AG09319 (cell line): ENCODE measurements at regions not wholly inside any gene's neighbourhood (a gene's known extent, or its start where the extent isn't known, plus 50 kb on each side); places are given as distances from the start of the nearest gene placed in this dataset.
A peak's percentile ranks its signal among the peaks of the same experiment; 100 is the strongest.

ENCODE experiments used
- DNase-seq: peaks from one replicate; pipeline ENCODE4 v3.0.0-alpha.2; 2010; ENCODE audit warnings: low read depth; ENCODE audit errors: extremely low read depth
- TF ChIP-seq, protein P1 (sequence below): IDR thresholded peaks from 2 replicates; pipeline ENCODE4 v1.5.1; 2011; ENCODE audit warnings: low read depth, mild to moderate bottlenecking, inconsistent platforms, low read length, moderate library complexity

DNA sequence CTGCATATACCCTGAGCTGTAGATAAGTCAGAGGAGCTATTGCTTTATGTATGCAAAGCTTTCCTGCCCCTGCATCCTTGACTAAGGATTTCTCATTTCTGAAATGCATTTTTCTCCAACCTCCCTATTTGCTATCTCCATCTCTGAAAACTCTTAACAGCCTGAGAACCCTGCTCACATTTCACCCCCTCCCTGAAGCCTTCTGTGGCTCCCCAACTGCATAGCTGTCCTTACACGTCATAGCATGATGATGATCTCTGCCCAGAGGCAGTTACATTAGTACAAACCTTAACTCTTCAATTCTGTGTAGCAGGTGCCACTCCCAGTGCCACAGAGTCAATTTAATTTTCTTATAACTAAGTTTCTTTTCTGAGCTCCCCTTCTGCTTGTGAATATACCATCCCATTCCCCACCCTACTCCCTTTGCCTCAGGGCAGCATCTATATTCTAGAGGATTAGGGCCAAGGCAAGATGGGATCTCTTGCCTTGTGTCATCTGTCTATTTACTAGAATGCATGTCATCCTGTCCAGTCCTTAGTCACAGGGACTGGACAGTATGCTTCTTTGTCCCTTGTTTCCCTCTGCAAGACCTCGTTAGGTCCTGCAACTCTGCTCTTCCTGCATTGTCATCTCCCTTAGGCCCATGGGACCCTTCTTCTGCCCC, 149.7 kb upstream of the SPRY4 start:
- DNase-seq, result no peak
- TF ChIP-seq, protein P1, sequence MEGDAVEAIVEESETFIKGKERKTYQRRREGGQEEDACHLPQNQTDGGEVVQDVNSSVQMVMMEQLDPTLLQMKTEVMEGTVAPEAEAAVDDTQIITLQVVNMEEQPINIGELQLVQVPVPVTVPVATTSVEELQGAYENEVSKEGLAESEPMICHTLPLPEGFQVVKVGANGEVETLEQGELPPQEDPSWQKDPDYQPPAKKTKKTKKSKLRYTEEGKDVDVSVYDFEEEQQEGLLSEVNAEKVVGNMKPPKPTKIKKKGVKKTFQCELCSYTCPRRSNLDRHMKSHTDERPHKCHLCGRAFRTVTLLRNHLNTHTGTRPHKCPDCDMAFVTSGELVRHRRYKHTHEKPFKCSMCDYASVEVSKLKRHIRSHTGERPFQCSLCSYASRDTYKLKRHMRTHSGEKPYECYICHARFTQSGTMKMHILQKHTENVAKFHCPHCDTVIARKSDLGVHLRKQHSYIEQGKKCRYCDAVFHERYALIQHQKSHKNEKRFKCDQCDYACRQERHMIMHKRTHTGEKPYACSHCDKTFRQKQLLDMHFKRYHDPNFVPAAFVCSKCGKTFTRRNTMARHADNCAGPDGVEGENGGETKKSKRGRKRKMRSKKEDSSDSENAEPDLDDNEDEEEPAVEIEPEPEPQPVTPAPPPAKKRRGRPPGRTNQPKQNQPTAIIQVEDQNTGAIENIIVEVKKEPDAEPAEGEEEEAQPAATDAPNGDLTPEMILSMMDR, result no peak

DNA sequence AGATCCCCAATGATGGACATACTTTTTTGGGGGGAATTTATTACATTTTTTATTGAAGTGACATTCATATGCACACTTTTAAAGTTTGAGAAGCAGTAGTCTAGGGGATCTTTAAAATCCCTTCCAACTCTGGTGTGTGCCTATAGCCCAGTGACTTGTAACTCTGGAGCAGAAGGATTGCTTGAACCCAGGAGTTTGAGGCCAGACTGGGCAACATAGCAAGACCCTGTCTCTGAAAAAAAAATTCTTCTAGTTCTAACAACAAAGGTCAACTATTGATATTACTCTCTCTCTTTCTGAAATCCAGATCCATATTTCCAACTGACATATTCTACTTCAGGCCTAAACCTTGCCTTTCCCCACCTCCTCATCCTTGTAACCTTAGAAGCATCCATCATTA, 148.2 kb upstream of the SPRY4 start:
- TF ChIP-seq, protein P1, result no peak
- no peak for DNase-seq

DNA sequence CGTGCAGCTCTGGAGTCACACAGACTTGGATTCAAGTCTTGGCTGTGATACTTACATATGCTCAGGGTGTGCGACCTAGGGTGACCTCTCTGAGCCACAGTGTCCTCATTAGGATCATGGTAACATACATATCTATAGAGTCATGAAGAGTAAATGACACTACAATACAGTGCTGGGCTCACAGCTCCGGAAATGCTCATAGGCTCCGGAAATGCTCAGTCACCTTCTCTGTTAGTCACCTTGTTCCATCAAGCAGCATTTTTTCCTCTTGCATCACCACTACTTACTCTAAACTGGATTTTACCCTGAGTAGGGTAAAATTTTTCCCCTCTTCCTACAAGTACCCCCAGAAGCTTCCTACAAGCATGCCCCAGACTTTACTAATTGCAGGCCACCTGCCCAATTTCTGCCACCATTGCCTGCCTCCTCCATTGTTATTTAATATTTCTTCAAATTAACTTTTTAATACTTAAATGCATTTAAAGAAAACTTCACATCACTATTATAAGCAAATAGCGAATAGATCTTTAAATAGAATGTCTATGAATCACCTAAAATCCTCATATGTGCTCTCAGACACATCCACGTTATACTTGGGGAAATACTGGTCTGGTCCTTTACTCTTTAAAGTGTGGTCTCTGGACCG, 147.6 kb upstream of the SPRY4 start:
- TF ChIP-seq, protein P1, result no peak
- DNase-seq, result peak; percentile 30

DNA sequence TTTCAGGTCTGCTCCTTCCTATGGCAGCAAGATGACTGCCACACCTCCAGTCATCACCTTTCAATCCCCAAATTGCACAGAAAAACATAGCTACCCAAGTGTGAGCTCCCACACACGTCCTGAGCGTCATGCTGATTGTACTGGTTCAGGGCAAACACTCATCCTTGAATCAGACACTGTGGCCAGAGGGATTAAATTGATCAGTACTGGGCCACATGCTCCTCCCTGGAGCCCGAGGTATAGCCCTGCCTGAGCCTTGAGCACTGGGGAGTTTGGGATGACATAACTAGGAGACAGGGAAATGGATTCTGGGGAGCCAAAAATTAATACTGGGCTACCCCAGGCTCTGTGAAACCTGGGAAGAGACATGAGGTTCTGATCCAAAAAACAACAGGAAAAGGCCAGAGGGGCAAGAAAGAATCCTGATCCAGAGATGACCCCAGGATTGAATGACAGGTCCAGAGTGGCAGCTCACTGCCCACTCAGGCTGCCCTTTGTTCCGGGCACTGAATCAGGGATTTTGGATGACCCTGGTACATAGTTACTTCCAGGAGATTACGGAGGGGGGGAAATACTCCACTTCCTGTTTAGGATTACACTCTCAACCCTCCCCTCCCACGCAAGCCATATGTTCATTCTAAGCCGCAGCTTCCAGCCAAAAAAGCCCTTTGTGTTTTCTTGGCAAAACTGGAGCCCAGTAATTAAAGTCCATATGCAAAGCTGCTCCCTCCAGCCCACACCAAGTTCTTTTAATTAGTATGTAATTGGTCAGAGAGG, 141.6 kb upstream of the SPRY4 start:
- no peak for DNase-seq
- TF ChIP-seq, protein P1, result no peak

DNA sequence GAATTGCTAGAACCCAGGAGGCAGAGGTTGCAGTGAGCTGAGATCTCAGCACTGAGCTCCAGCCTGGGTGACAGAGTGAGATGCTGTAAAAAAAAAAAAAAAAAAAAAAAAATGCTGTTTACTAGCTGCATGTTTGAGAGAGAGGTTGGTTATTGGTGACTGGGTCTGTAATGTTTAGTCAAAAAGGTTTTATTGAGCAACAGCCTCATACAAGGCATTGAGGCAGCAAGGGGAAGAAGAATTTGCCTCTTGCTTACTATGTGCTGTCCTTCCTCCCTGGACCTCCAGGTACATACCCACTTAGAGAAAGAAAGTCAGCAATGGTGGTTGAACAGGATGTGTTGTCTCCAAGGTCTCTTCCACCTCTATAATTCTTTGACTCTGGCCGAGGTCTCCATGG, 140.7 kb upstream of the SPRY4 start:
- TF ChIP-seq, protein P1, result no peak
- no peak for DNase-seq

DNA sequence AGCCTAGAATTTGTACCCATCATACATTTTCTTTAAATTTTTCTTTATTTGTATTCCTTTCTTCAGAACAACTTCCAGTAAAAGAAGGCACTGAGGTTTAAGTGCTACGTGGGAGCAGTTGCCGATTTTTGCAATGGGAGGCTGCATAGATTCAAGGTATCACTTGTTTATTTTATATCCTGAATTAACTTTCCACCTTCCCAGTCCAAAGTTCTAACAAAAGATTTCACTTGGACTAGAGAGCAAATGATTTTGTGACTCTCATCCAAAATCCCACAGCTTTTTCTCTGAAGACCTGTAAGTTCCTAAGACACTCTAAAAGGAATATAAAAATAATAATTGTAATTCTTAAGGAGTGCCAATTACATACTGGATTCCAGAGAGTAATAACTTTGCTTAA, 139.1 kb upstream of the SPRY4 start:
- DNase-seq, result no peak
- TF ChIP-seq, protein P1, result no peak

DNA sequence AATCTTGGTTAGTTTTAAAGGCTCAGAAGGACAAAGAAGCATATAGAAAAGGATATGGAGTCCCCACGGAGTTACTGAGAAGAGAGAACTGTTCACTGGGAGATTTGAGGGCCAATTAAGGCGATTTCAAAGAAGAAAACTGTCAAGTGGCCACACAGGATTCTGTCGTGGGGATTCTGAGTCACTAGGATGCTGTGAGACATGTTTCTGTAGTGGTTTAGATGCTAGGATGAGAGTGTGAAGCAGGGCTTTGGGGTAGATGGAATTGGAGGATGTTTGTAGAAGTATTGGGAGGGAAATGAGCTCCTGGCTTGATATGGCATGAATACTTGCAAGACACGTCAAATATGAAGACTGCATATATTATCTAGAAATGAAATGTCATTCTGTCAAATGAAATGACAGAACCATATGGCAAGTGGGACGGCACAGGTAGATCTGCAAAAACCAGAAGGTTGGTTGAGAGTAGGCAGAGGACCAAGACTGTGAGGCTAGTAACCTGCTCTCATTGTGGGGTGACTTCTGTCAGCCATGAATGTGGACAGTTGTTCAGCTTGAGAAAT, 136.3 kb upstream of the SPRY4 start:
- no peak for DNase-seq

More for the DNA sequence above, 136.3 kb upstream of the SPRY4 start:
- TF ChIP-seq, protein P1, result no peak
